ENCODE measurements at regions not wholly inside any gene's neighbourhood (a gene's known extent, or its start where the extent isn't known, plus 50 kb on each side); places are given as distances from the start of the nearest gene placed in this dataset.

- TF ChIP-seq REST (IDR thresholded peaks at IDR 0.05; ENCODE audit: insufficient read depth in 1 of 2, low read depth in 2 of 2, low read length in 1 of 2) (no peak), CTCF (IDR thresholded peaks at IDR 0.05) (no peak), POLR2AphosphoS5 (IDR thresholded peaks at IDR 0.05; ENCODE audit: low read depth, low read length) (no peak), TCF7L2 (IDR thresholded peaks at IDR 0.05; ENCODE audit: low read depth, low read length) (no peak), SIN3A (IDR thresholded peaks at IDR 0.05; ENCODE audit: borderline replicate concordance, insufficient read depth, low read depth, low read length) (no peak)
Measured at GRCh38 chr10:47065903-47066302, 154.7 kb downstream of the PTPN20 start.
